PC-3 (cell line): ENCODE measurements at regions not wholly inside any gene's neighbourhood (a gene's known extent, or its start where the extent isn't known, plus 50 kb on each side); places are given as distances from the start of the nearest gene placed in this dataset.

Experiments
- ATAC-seq: fragments of 200-7000 bp; cut with Tn5 transposase; 2 replicates; pipeline ENCODE4 v1.9.1; 2020; ENCODE audit warnings: mild to moderate bottlenecking, moderate library complexity
- BruUV-seq: library from RNA; stranded (reverse); fragments of 400-500 nt; replicated peaks from 2 replicates; lab custom pipeline; 2021; lab: Mats Ljungman, UMichigan
- CTCF ChIA-PET: fragments of 300-600 bp; sonication (Branson Sonifier 250); formaldehyde crosslinking; loops from one replicate; lab custom pipeline; 2022; ENCODE audit warnings: antibody characterized with exemption; lab: Charles Lee
- POLR2A ChIA-PET: fragments of 300-600 bp; sonication (Branson Sonifier 250); formaldehyde crosslinking; loops from one replicate; lab custom pipeline; 2022; ENCODE audit warnings: antibody characterized with exemption; ENCODE audit not compliant: unreplicated experiment; lab: Charles Lee
- DNase-seq: peaks from one replicate; pipeline ENCODE4 v3.0.0-alpha.2; 2015
- H2AFZ ChIP-seq: fragments of 300-600 bp; sonication (generic); 2 replicates; pipeline ENCODE4 v1.6.0; 2016; ENCODE audit warnings: antibody characterized with exemption, low read length
- H3F3A ChIP-seq: fragments of 300-600 bp; sonication (generic); one replicate; pipeline ENCODE4 v1.6.0; 2017; ENCODE audit warnings: antibody characterized with exemption, low read length, control low read depth, mild to moderate bottlenecking; ENCODE audit not compliant: unreplicated experiment
- H3K27ac ChIP-seq: fragments of 300-600 bp; sonication (generic); 2 replicates; pipeline ENCODE4 v1.5.1; 2016; ENCODE audit warnings: mild to moderate bottlenecking, low read length
- H3K27me3 ChIP-seq: fragments of 300-600 bp; sonication (generic); 2 replicates; pipeline ENCODE4 v1.6.1; 2016; ENCODE audit warnings: low read length, mixed read lengths
- H3K36me3 ChIP-seq: fragments of 300-600 bp; sonication (generic); 2 replicates; pipeline ENCODE4 v1.6.1; 2016; ENCODE audit warnings: low read depth, mixed run types, low read length, mixed read lengths
- H3K4me1 ChIP-seq: fragments of 300-600 bp; sonication (generic); 2 replicates; pipeline ENCODE4 v1.5.1; 2016; ENCODE audit warnings: low read length; ENCODE audit not compliant: insufficient read depth
- H3K4me2 ChIP-seq: fragments of 300-600 bp; sonication (generic); 2 replicates; pipeline ENCODE4 v1.6.0; 2016; ENCODE audit warnings: low read length
- H3K4me3 ChIP-seq: fragments of 300-600 bp; sonication (generic); 2 replicates; pipeline ENCODE4 v1.5.1; 2016; ENCODE audit warnings: mild to moderate bottlenecking, low read length, mixed read lengths
- H3K79me2 ChIP-seq: fragments of 300-600 bp; sonication (generic); 2 replicates; pipeline ENCODE4 v1.6.1; 2017; ENCODE audit warnings: low read length, mixed read lengths
- H3K9ac ChIP-seq: fragments of 300-600 bp; sonication (generic); 2 replicates; pipeline ENCODE4 v1.6.0; 2016; ENCODE audit warnings: mild to moderate bottlenecking, low read length
- H3K9me2 ChIP-seq: fragments of 300-600 bp; sonication (generic); replicated peaks from 2 replicates; pipeline ENCODE4 v1.6.1; 2016; ENCODE audit warnings: mixed run types, low read length, mixed read lengths
- H3K9me3 ChIP-seq: fragments of 300-600 bp; sonication (generic); 2 replicates; pipeline ENCODE4 v1.6.1; 2016; ENCODE audit warnings: low read length, mixed read lengths
- H4K20me1 ChIP-seq: fragments of 300-600 bp; sonication (generic); 2 replicates; pipeline ENCODE4 v1.6.1; 2016; ENCODE audit warnings: low read length, mixed read lengths
- CTCF ChIP-seq: fragments of 300-600 bp; sonication (generic); conservative IDR thresholded peaks from 2 replicates; pipeline ENCODE4 v1.5.1; 2017; ENCODE audit warnings: antibody characterized with exemption, low read depth, mild to moderate bottlenecking, low read length
- EZH2 ChIP-seq: fragments of 300-600 bp; sonication (generic); IDR thresholded peaks from one replicate; pipeline ENCODE4 v1.6.1; 2017; ENCODE audit warnings: antibody characterized with exemption, mild to moderate bottlenecking, low read length; ENCODE audit not compliant: unreplicated experiment
- EZH2phosphoT487 ChIP-seq: fragments of 300-600 bp; sonication (generic); IDR thresholded peaks from 2 replicates; pipeline ENCODE4 v1.6.1; 2018; ENCODE audit warnings: mild to moderate bottlenecking, antibody characterized with exemption, low read length, borderline replicate concordance
- intact Hi-C: fragments of 100-400 bp; cut with micrococcal nuclease; formaldehyde crosslinking; loops from 2 replicates; pipeline ENCODE4 v1.9.0; 2023

DNA sequence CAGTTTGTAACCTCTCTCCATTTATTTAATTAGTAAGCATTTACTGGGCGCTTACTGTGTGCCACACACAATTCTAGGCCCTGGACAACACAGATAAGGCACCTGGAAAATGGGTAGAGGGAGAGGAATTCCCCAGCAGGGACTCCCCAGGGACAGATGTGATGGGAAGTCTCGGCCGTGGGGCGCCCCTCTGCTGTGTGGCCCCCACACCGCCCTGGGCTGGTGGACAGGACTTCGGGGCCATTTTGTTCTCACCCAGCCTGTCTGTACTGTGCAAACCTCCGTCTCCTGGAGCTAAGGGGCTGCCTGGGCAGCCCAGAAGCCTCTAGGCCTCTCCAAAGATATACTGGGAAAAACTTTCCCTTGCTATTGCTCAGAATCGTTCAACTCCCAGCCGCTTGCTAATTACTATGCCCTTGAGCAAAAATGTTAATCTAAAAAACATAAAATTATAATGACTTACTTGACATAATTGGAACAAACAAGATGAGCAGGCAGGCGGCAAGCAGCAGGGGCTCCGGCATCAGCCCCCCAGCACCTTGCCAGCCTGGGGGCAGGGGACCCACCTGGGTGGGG lies 64.4 kb upstream of the NCOR2 start:
- Histone ChIP-seq H2AFZ (no peak overlapping the region), H3K36me3 (no peaks in the 10 kb centered on the region), H3K9me2 (no peaks in the 10 kb centered on the region), H3K9ac (no peak overlapping the region), H3K79me2 (no peaks in the 10 kb centered on the region), H3K27me3 (no peaks in the 10 kb centered on the region), H3K4me2 (no peak overlapping the region), H3F3A (no peaks in the 10 kb centered on the region), H3K27ac (no peak overlapping the region), H3K4me3 (no peak overlapping the region), H3K4me1 (peaks cover 34% of the 10 kb centered on the region), H4K20me1 (no peaks in the 10 kb centered on the region), H3K9me3 (no peaks in the 10 kb centered on the region)
- ATAC-seq: no peak
- BruUV-seq: no TSS peak
- ChIA-PET CTCF (no interaction called here), POLR2A (no interaction called here)
- intact Hi-C loops: no loop called here
- no peak for TF ChIP-seq EZH2
- no peak for TF ChIP-seq EZH2phosphoT487
- no peak for TF ChIP-seq CTCF
- no peak for DNase-seq

GRCh38 chr12:124630791-124631313 lies 63.4 kb upstream of the NCOR2 start:
- Histone ChIP-seq H3K27ac (no peak overlapping the region), H3K9me2 (no peaks in the 10 kb centered on the region), H3K4me2 (no peak overlapping the region), H3K36me3 (no peaks in the 10 kb centered on the region), H3F3A (no peaks in the 10 kb centered on the region), H2AFZ (no peak overlapping the region), H3K79me2 (no peaks in the 10 kb centered on the region), H3K9ac (no peak overlapping the region), H3K27me3 (no peaks in the 10 kb centered on the region), H4K20me1 (no peaks in the 10 kb centered on the region), H3K9me3 (no peaks in the 10 kb centered on the region), H3K4me1 (peaks cover 35% of the 10 kb centered on the region), H3K4me3 (no peak overlapping the region)
- ATAC-seq (no peak), DNase-seq (no peak)
- CTCF ChIA-PET: no interaction called here
- TF ChIP-seq CTCF: no peak
- no peak for TF ChIP-seq EZH2phosphoT487
- no peak for TF ChIP-seq EZH2
- POLR2A ChIA-PET: no interaction called here
- intact Hi-C loops: no loop called here
- BruUV-seq: no TSS peak

- BruUV-seq: no TSS peak
- ChIA-PET CTCF (no interaction called here), POLR2A (no interaction called here)
- Histone ChIP-seq H3K9me3 (no peaks in the 10 kb centered on the region), H3F3A (no peaks in the 10 kb centered on the region), H3K27me3 (no peaks in the 10 kb centered on the region), H4K20me1 (no peaks in the 10 kb centered on the region), H3K9me2 (no peaks in the 10 kb centered on the region), H3K4me1 (peaks cover 34% of the 10 kb centered on the region), H3K27ac (no peak overlapping the region), H3K9ac (no peak overlapping the region), H3K79me2 (no peaks in the 10 kb centered on the region), H3K4me3 (no peak overlapping the region), H3K36me3 (no peaks in the 10 kb centered on the region), H2AFZ (no peak overlapping the region), H3K4me2 (no peak overlapping the region)
- ATAC-seq (no peak), DNase-seq (no peak)
- TF ChIP-seq CTCF: no peak
- TF ChIP-seq EZH2: no peak
- TF ChIP-seq EZH2phosphoT487: no peak
- intact Hi-C loops: no loop called here
Observed at GRCh38 chr12:124629789-124630480, 62.5 kb upstream of the NCOR2 start.
